Suprapubic skin (tissue), 4 donors: ENCODE measurements at regions not wholly inside any gene's neighbourhood (a gene's known extent, or its start where the extent isn't known, plus 50 kb on each side); places are given as distances from the start of the nearest gene placed in this dataset.

Source experiments
- DNase-seq, 2 donors: peaks; one replicate each; pipeline ENCODE4 v3.0.0-alpha.2; 2019; ENCODE audit warnings: low spot score in 2 of 2
- H3K27ac ChIP-seq: fragments of 200-600 bp; sonication (generic); one replicate; pipeline ENCODE4 v1.5.1; 2019
- H3K27me3 ChIP-seq: fragments of 200-600 bp; sonication (generic); one replicate; pipeline ENCODE4 v1.5.1; 2019
- H3K36me3 ChIP-seq: fragments of 200-600 bp; sonication (generic); one replicate; pipeline ENCODE4 v1.5.1; 2019
- H3K4me1 ChIP-seq: fragments of 200-600 bp; sonication (generic); one replicate; pipeline ENCODE4 v1.5.1; 2019
- H3K4me3 ChIP-seq: fragments of 200-600 bp; sonication (generic); one replicate; pipeline ENCODE4 v1.5.1; 2019; ENCODE audit warnings: mild to moderate bottlenecking
- H3K9me3 ChIP-seq: fragments of 200-600 bp; sonication (generic); one replicate; pipeline ENCODE4 v1.5.1; 2019
- EP300 ChIP-seq: sonication (generic); formaldehyde crosslinking; IDR thresholded peaks from one replicate; pipeline ENCODE4 v1.6.1; 2017; ENCODE audit warnings: antibody characterized with exemption
- POLR2A ChIP-seq, 2 donors: fragments of 450-650 bp; IDR thresholded peaks; one replicate each; pipeline ENCODE4 v1.6.1; 2017; ENCODE audit warnings: antibody characterized with exemption in 2 of 2, mild to moderate bottlenecking in 2 of 2, moderate library complexity in 2 of 2
- POLR2AphosphoS5 ChIP-seq, 3 donors: sonication (generic); formaldehyde crosslinking; IDR thresholded peaks; one replicate each; pipeline ENCODE4 v1.6.1; 2017; ENCODE audit warnings: antibody characterized with exemption in 3 of 3
- WGBS: methylation state at CpG from one replicate; pipeline ENCODE4 v1.1.5; 2018; 5-methylcytosine and 5-hydroxymethylcytosine counted together
- TF ChIP-seq, protein P1 (sequence below), 2 donors: fragments of 200-600 bp in 1 of 2; fragments of 450-650 bp in 1 of 2; sonication (generic) in 1 of 2; IDR thresholded peaks; one replicate each; pipeline ENCODE4 v1.5.1; 2016 to 2019; ENCODE audit warnings: antibody characterized with exemption in 2 of 2, mild to moderate bottlenecking in 1 of 2, moderate library complexity in 1 of 2

DNA sequence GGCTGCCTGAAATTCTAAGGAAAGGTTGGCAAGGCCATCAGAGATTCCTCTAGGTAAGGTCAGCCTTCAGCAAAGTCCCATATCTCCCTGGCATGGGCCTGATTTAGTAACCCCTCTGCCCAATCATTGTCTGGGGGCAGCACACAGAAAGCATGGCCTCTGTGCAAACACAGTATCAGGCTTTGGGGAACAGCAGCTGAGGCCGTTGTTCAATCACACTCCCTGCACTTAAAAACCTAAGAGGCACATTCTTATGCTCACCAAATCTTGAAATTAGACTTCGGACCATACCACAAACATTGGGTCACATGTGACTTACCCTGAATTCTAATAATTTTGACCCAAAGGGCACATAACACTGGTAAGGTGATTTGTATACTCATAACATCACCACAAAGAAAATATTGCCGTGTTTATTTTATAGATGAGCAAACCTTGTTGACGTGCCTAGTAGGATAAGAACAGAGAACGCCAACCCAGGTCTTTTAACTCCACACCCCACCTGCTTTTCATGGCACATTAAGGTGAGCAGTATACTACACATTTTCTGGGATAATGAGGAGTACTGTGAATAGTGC lies 212.7 kb downstream of the HNMT start:
- H3K27ac ChIP-seq, result no peak overlapping the region
- H3K9me3 ChIP-seq, result no peaks in the 10 kb centered on the region
- no peak overlapping the region for H3K4me3 ChIP-seq
- DNase-seq, result no peak
- no peaks in the 10 kb centered on the region for H3K36me3 ChIP-seq
- H3K27me3 ChIP-seq, result no peaks in the 10 kb centered on the region
- no peaks in the 10 kb centered on the region for H3K4me1 ChIP-seq
- 92% methylated on average over 5 of the region's 5 CpGs for WGBS
- TF ChIP-seq POLR2A (IDR thresholded peaks at IDR 0.05) (no peak), POLR2AphosphoS5 (IDR thresholded peaks at IDR 0.05) (no peak), EP300 (no peak)
- TF ChIP-seq, protein P1, sequence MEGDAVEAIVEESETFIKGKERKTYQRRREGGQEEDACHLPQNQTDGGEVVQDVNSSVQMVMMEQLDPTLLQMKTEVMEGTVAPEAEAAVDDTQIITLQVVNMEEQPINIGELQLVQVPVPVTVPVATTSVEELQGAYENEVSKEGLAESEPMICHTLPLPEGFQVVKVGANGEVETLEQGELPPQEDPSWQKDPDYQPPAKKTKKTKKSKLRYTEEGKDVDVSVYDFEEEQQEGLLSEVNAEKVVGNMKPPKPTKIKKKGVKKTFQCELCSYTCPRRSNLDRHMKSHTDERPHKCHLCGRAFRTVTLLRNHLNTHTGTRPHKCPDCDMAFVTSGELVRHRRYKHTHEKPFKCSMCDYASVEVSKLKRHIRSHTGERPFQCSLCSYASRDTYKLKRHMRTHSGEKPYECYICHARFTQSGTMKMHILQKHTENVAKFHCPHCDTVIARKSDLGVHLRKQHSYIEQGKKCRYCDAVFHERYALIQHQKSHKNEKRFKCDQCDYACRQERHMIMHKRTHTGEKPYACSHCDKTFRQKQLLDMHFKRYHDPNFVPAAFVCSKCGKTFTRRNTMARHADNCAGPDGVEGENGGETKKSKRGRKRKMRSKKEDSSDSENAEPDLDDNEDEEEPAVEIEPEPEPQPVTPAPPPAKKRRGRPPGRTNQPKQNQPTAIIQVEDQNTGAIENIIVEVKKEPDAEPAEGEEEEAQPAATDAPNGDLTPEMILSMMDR (IDR thresholded peaks at IDR 0.05), result no peak

DNA sequence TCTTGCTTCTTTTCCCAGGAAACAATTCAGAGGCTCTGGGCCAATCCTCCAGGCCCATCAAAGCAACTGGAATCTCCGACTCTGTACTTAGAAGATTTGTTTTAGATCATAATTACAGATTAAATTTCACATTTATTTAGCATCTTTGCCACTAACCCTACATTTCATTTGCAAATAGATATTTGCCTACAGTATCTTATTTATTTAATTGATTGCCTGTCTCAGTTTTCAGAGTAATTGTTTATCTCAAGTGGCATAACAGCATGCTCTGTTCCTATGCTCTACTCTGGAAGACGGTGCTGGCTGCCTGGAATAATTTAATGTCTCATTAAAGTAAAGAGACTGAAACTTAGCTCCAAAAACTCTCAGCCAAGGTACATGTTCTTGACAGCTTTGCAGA lies 213.4 kb downstream of the HNMT start:
- TF ChIP-seq EP300 (no peak), POLR2A (IDR thresholded peaks at IDR 0.05) (no peak), POLR2AphosphoS5 (IDR thresholded peaks at IDR 0.05) (no peak)
- TF ChIP-seq, protein P1 (IDR thresholded peaks at IDR 0.05), result no peak
- WGBS, result 64% methylated on average over 2 of the region's 2 CpGs
- Histone ChIP-seq H3K36me3 (no peaks in the 10 kb centered on the region), H3K27me3 (no peaks in the 10 kb centered on the region), H3K9me3 (no peaks in the 10 kb centered on the region), H3K4me1 (no peaks in the 10 kb centered on the region), H3K4me3 (no peak overlapping the region), H3K27ac (no peak overlapping the region)
- no peak for DNase-seq

DNA sequence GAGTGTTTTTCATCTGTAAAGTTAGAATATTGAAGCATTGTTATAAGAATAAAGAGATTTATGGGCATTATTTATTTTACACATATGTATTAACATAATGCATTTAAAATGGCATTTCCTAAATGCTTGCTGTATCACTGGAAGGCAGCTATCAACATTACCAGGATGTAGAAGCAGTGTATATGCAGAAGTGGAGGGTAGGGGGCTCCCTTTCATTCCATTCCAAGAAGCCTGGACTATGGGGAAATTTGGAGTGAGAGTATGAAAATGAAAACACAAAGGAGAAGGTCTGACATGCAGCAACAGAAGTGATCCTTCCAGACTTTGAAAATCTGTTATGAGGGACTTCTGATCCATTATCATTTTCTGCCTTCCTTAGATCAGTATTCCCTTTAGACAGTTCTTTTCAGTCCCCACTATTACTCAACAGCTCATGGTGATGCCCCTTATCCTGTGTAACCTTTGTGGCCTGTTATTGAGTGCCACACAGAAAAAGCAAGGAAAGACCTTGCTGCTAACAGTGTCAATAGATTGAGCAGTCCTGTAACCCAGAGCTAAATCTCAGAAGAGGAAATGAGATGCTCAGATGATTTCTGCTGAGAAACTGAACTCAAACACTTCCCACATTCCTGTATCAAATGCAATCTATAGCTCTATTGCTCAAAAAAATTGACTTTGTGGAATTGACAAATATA lies 216.6 kb downstream of the HNMT start:
- no peak for DNase-seq

DNA sequence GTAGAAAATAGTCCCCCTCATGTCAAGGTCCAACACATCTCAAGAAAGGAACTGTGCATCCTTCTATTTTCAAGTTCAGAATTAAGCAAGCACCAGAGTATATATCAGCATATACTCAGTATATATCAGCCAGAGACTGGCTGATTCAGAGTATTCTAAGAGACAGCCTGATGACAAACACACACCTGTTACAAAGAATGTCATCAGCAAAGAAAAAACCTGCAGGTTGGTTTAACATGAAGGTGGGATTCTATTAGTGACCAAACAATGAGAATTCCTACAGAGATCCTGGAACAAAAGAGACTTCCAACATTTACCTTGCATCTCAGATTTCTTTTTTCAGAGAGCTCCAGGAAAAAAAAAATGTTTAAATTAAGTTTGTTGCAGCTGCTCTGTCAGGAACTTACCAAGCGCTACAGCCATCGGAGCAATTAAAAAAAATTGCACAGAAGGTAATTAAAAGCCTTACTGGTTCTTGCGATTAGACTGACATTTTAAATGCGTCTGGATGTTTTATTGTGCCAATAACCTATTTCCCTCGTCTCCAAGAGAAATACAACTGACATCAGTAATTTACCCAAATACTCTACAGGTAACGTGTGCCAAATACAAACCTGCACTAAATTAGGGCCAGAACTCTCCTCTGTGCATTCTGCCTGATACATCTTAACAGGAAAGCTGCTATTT lies 218.1 kb downstream of the HNMT start:
- TF ChIP-seq EP300, result no peak
- TF ChIP-seq POLR2AphosphoS5 (IDR thresholded peaks at IDR 0.05), result no peak
- no peaks in the 10 kb centered on the region for H3K27me3 ChIP-seq
- no peaks in the 10 kb centered on the region for H3K9me3 ChIP-seq
- WGBS, result 61% methylated on average over 6 of the region's 6 CpGs
- H3K4me1 ChIP-seq, result no peaks in the 10 kb centered on the region
- no peak for DNase-seq
- no peak overlapping the region for H3K4me3 ChIP-seq
- no peaks in the 10 kb centered on the region for H3K36me3 ChIP-seq
- H3K27ac ChIP-seq, result no peak overlapping the region

More for the DNA sequence above, 216.6 kb downstream of the HNMT start:
- no peaks in the 10 kb centered on the region for H3K4me1 ChIP-seq
- H3K9me3 ChIP-seq, result no peaks in the 10 kb centered on the region
- no peak overlapping the region for H3K4me3 ChIP-seq
- H3K27me3 ChIP-seq, result no peaks in the 10 kb centered on the region
- H3K27ac ChIP-seq, result no peak overlapping the region
- H3K36me3 ChIP-seq, result no peaks in the 10 kb centered on the region
- TF ChIP-seq POLR2A (IDR thresholded peaks at IDR 0.05) (no peak), EP300 (no peak), POLR2AphosphoS5 (IDR thresholded peaks at IDR 0.05) (no peak)
- TF ChIP-seq, protein P1 (IDR thresholded peaks at IDR 0.05), result no peak

DNA sequence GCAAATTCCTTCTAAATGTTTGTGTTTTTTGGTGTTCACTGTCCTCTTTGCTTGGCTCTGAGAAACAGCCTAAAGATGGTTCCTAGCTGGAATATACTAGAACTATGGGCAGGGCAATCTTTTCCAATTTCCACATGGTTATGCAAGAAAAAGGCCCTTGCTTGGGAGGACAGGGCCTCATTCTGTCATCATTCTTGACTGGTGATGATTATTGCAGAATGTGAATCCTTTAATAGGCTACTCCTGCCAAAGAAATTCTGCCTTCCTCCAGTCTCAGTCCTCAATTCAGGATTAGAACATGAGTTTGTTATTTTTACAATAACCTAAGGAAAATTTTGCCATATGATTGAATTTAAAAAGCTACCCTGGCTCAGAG lies 218.7 kb downstream of the HNMT start:
- TF ChIP-seq EP300 (no peak), POLR2AphosphoS5 (IDR thresholded peaks at IDR 0.05) (no peak)
- TF ChIP-seq, protein P1 (IDR thresholded peaks at IDR 0.05), result no peak
- no peak overlapping the region for H3K4me3 ChIP-seq
- no peaks in the 10 kb centered on the region for H3K36me3 ChIP-seq
- no peak overlapping the region for H3K27ac ChIP-seq
- no peaks in the 10 kb centered on the region for H3K9me3 ChIP-seq
- no peak for DNase-seq
- no peaks in the 10 kb centered on the region for H3K27me3 ChIP-seq
- H3K4me1 ChIP-seq, result no peaks in the 10 kb centered on the region
